ENCODE measurements at regions not wholly inside any gene's neighbourhood (a gene's known extent, or its start where the extent isn't known, plus 50 kb on each side); places are given as distances from the start of the nearest gene placed in this dataset.

DNA sequence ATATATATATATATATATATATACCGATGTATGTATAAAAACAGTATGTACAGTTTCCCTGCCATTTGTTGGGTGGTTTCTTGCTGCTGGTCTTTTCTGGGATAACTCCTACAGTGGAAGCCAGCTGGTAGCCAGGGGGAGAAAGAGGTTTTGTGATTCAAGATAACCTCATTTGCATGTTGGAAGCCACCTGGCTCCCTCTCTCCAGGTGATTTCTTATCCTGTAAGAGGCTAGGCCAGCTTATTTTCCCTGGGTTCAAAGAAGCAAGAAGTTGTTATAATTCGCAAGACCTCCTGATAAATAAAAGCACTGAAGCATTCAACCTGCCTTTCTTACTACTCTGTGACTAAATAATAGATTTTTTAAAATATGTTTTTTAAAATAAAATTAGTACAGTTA lies 443.3 kb downstream of the VGLL3 start:
- Histone ChIP-seq H3K27me3 (ENCODE audit: insufficient read depth, low read depth) (no peaks in the 10 kb centered on the region), H3K4me2 (no peak overlapping the region), H4K20me1 (ENCODE audit: insufficient read depth) (no peaks in the 10 kb centered on the region), H3K79me2 (ENCODE audit: insufficient read depth, low read depth) (no peaks in the 10 kb centered on the region), H3K36me3 (ENCODE audit: insufficient read depth) (no peaks in the 10 kb centered on the region), H3K9ac (no peak overlapping the region), H2AFZ (ENCODE audit: low read depth) (no peak overlapping the region), H3K27ac (no peak overlapping the region), H3K4me1 (ENCODE audit: low read depth, poor library complexity, severe bottlenecking) (no peaks in the 10 kb centered on the region), H3K4me3 (IDR thresholded peaks at IDR 0.05; ENCODE audit: insufficient read depth, low read depth, low read length) (no peak overlapping the region)
- TF ChIP-seq, protein P1, sequence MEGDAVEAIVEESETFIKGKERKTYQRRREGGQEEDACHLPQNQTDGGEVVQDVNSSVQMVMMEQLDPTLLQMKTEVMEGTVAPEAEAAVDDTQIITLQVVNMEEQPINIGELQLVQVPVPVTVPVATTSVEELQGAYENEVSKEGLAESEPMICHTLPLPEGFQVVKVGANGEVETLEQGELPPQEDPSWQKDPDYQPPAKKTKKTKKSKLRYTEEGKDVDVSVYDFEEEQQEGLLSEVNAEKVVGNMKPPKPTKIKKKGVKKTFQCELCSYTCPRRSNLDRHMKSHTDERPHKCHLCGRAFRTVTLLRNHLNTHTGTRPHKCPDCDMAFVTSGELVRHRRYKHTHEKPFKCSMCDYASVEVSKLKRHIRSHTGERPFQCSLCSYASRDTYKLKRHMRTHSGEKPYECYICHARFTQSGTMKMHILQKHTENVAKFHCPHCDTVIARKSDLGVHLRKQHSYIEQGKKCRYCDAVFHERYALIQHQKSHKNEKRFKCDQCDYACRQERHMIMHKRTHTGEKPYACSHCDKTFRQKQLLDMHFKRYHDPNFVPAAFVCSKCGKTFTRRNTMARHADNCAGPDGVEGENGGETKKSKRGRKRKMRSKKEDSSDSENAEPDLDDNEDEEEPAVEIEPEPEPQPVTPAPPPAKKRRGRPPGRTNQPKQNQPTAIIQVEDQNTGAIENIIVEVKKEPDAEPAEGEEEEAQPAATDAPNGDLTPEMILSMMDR (conservative IDR thresholded peaks at IDR 0.05; ENCODE audit: low read depth, low read length): no peak

DNA sequence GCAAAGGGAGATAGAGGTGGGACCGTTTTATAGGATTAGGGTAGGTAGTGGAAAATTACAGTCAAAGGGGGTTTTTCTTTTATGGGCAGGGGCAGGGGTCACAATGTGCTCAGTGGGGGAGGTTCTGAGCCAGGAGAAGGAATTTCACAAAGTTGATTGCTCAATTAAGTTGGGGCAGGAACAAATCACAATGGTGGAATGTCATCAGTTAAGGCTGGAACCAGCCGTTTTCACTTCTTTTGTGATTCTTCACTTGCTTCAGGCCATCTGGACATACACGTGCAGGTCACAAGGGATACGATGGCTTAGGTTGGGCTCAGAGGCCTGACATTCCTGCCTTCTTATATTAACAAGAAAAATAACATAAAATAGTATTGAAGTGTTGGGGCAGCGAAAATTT lies 453.8 kb downstream of the VGLL3 start:
- no peaks in the 10 kb centered on the region for H3K79me2 ChIP-seq (ENCODE audit: insufficient read depth, low read depth)
- no peak overlapping the region for H2AFZ ChIP-seq (ENCODE audit: low read depth)
- no peak overlapping the region for H3K27ac ChIP-seq
- no peak overlapping the region for H3K4me2 ChIP-seq
- no peak overlapping the region for H3K9ac ChIP-seq
- no peaks in the 10 kb centered on the region for H4K20me1 ChIP-seq (ENCODE audit: insufficient read depth)
- TF ChIP-seq, protein P1 (conservative IDR thresholded peaks at IDR 0.05; ENCODE audit: low read depth, low read length): no peak
- no peaks in the 10 kb centered on the region for H3K4me1 ChIP-seq (ENCODE audit: low read depth, poor library complexity, severe bottlenecking)
- H3K4me3 ChIP-seq (IDR thresholded peaks at IDR 0.05; ENCODE audit: insufficient read depth, low read depth, low read length): no peak overlapping the region
- H3K36me3 ChIP-seq (ENCODE audit: insufficient read depth): no peaks in the 10 kb centered on the region
- H3K27me3 ChIP-seq (ENCODE audit: insufficient read depth, low read depth): no peaks in the 10 kb centered on the region

DNA sequence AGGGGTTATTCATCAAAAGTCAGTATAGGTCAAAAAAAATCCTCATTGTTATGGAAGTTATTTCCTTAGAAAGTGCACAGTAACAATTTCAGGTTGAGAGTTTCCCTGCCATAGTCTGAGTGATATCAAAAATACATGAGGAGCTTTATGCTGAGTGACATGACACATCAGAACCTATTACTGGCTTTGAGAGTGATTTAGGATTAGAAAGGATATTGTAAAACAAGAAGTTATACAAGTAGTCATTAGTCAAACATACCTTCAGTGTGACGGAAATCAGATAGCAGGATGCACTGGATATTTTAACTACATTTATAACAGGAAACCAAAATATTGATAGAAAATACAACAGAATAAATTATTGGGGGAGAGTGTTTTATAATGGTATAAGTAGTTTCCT lies 471.1 kb downstream of the VGLL3 start:
- Histone ChIP-seq H4K20me1 (ENCODE audit: insufficient read depth) (no peaks in the 10 kb centered on the region), H3K9ac (no peak overlapping the region)

DNA sequence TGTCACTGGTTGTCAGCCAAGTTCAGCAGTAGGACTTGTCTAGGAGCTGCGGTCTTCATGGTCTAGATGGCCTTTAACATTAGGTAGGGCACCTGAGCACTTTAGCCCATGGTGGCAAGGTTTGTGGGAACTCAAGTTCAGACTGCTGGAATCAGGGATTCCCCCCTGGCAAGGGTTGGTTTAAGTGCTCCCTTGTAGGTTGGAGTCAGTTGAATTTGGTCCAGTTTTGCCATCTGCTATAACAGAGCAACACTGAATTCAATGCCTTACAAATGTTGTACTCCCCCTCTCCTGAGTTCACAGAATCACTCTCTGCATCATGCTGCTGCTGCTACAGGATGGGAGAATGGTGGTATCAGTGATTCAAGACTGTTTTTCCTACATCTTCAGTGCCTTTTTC lies 509.3 kb downstream of the VGLL3 start:
- Histone ChIP-seq H4K20me1 (ENCODE audit: insufficient read depth) (no peaks in the 10 kb centered on the region), H2AFZ (ENCODE audit: low read depth) (no peak overlapping the region), H3K9ac (no peak overlapping the region), H3K4me2 (no peak overlapping the region), H3K4me3 (IDR thresholded peaks at IDR 0.05; ENCODE audit: insufficient read depth, low read depth, low read length) (no peak overlapping the region), H3K79me2 (ENCODE audit: insufficient read depth, low read depth) (no peaks in the 10 kb centered on the region), H3K27ac (no peak overlapping the region), H3K36me3 (ENCODE audit: insufficient read depth) (no peaks in the 10 kb centered on the region), H3K4me1 (ENCODE audit: low read depth, poor library complexity, severe bottlenecking) (no peaks in the 10 kb centered on the region), H3K27me3 (ENCODE audit: insufficient read depth, low read depth) (no peaks in the 10 kb centered on the region)
- TF ChIP-seq, protein P1 (conservative IDR thresholded peaks at IDR 0.05; ENCODE audit: low read depth, low read length): no peak

More for the DNA sequence above, 471.1 kb downstream of the VGLL3 start:
- no peak overlapping the region for H2AFZ ChIP-seq (ENCODE audit: low read depth)
- no peaks in the 10 kb centered on the region for H3K36me3 ChIP-seq (ENCODE audit: insufficient read depth)
- no peaks in the 10 kb centered on the region for H3K27me3 ChIP-seq (ENCODE audit: insufficient read depth, low read depth)
- no peak overlapping the region for H3K4me3 ChIP-seq (IDR thresholded peaks at IDR 0.05; ENCODE audit: insufficient read depth, low read depth, low read length)
- H3K4me1 ChIP-seq (ENCODE audit: low read depth, poor library complexity, severe bottlenecking): no peaks in the 10 kb centered on the region
- TF ChIP-seq, protein P1 (conservative IDR thresholded peaks at IDR 0.05; ENCODE audit: low read depth, low read length): no peak
- no peak overlapping the region for H3K4me2 ChIP-seq
- H3K27ac ChIP-seq: no peak overlapping the region
- no peaks in the 10 kb centered on the region for H3K79me2 ChIP-seq (ENCODE audit: insufficient read depth, low read depth)

All from KMS-11 (cell line).